Left colon (tissue), 2 donors: ENCODE measurements at regions not wholly inside any gene's neighbourhood (a gene's known extent, or its start where the extent isn't known, plus 50 kb on each side); places are given as distances from the start of the nearest gene placed in this dataset.

Source experiments
- ATAC-seq: fragments of 200-7000 bp; cut with Tn5 transposase; one replicate; pipeline ENCODE4 v1.9.1; 2020; ENCODE audit warnings: mild to moderate bottlenecking, moderate library complexity
- DNase-seq, 2 donors: peaks; one replicate each; pipeline ENCODE4 v3.0.0-alpha.2; 2020
- intact Hi-C, 2 donors: fragments of 100-400 bp; cut with DNase I in 1 of 2; cut with micrococcal nuclease in 1 of 2; formaldehyde crosslinking; loops; one replicate each; pipeline versions ENCODE4 v1.11.2 to v1.14.0; 2022; cut with DNase I, micrococcal nuclease
- donor health status: DM: no; HTN: no; CAD: no.
- donor health status: DM: yes; HTN: yes; CAD: no.

GRCh38 chr6:134117409-134117808, 65.0 kb upstream of the SLC2A12 start:
- intact Hi-C loops = no loop called here
- ATAC-seq = no peak
- DNase-seq = no peak

- no peak for ATAC-seq
- DNase-seq = no peak
- intact Hi-C loops = no loop called here
Measured at GRCh38 chr6:134115715-134116074, 63.3 kb upstream of the SLC2A12 start.

- ATAC-seq = no peak
- intact Hi-C loops = no loop called here
- DNase-seq = no peak
Measured at GRCh38 chr6:134114918-134115714, 62.7 kb upstream of the SLC2A12 start.

GRCh38 chr6:134114489-134114888, 62.1 kb upstream of the SLC2A12 start:
- DNase-seq (no peak), ATAC-seq (no peak)
- intact Hi-C loops = no loop called here

GRCh38 chr6:134111726-134112125, 59.3 kb upstream of the SLC2A12 start:
- intact Hi-C loops = no loop called here

GRCh38 chr6:134111062-134111677, 58.7 kb upstream of the SLC2A12 start:
- intact Hi-C loops = no loop called here
- ATAC-seq (peak; percentile 41), DNase-seq (peak in 1 of 2 donors; percentile 22)

More at GRCh38 chr6:134111726-134112125, 59.3 kb upstream of the SLC2A12 start:
- ATAC-seq = no peak
- DNase-seq = no peak

- intact Hi-C loops = no loop called here
- DNase-seq (no peak), ATAC-seq (no peak)
Measured at GRCh38 chr6:134106702-134107101, 54.3 kb upstream of the SLC2A12 start.

GRCh38 chr6:134105940-134106339, 53.5 kb upstream of the SLC2A12 start:
- DNase-seq (no peak), ATAC-seq (no peak)
- intact Hi-C loops = no loop called here

- DNase-seq = no peak
- intact Hi-C loops = no loop called here
- no peak for ATAC-seq
Measured at GRCh38 chr6:134103006-134103405, 50.6 kb upstream of the SLC2A12 start.
